GM12878 (cell line): ENCODE measurements at regions not wholly inside any gene's neighbourhood (a gene's known extent, or its start where the extent isn't known, plus 50 kb on each side); places are given as distances from the start of the nearest gene placed in this dataset.

ENCODE experiments used
- BMI1 ChIP-seq: fragments of 450-650 bp; IDR thresholded peaks from 2 replicates; pipeline ENCODE4 v1.6.1; 2016; ENCODE audit warnings: mild to moderate bottlenecking, moderate library complexity, borderline replicate concordance
- E2F8 ChIP-seq: fragments of 450-650 bp; IDR thresholded peaks from 2 replicates; pipeline ENCODE4 v1.6.1; 2018; ENCODE audit warnings: mild to moderate bottlenecking, low read depth, moderate library complexity; ENCODE audit not compliant: partially characterized antibody
- EED ChIP-seq: sonication (generic); IDR thresholded peaks from 2 replicates; pipeline ENCODE4 v1.6.1; 2016; ENCODE audit warnings: antibody characterized with exemption, low read depth
- GABPA ChIP-seq: IDR thresholded peaks from 2 replicates; pipeline ENCODE4 v1.6.1; 2014; ENCODE audit warnings: antibody characterized with exemption, low read depth, mild to moderate bottlenecking, inconsistent platforms
- GATAD2B ChIP-seq: fragments of 450-650 bp; conservative IDR thresholded peaks from 2 replicates; pipeline ENCODE4 v1.6.1; 2017; ENCODE audit warnings: low read depth, mild to moderate bottlenecking, moderate library complexity
- LARP7 ChIP-seq: fragments of 450-650 bp; IDR thresholded peaks from 2 replicates; pipeline ENCODE4 v1.6.1; 2017; ENCODE audit warnings: mild to moderate bottlenecking
- MXI1 ChIP-seq: fragments of 150-350 bp; IDR thresholded peaks from 2 replicates; pipeline ENCODE4 v1.6.1; 2011; ENCODE audit warnings: low read depth, mild to moderate bottlenecking, inconsistent platforms, low read length, improper control_type of control experiment
- PAX5 ChIP-seq: IDR thresholded peaks from 2 replicates; pipeline ENCODE4 v1.6.1; 2011; ENCODE audit warnings: low read depth, low read length, borderline replicate concordance
- SUZ12 ChIP-seq: fragments of 200-600 bp; sonication (generic); IDR thresholded peaks from one replicate; pipeline ENCODE4 v1.6.1; 2018; ENCODE audit warnings: antibody characterized with exemption, mild to moderate bottlenecking; ENCODE audit not compliant: unreplicated experiment
- ZBTB40 ChIP-seq: fragments of 450-650 bp; IDR thresholded peaks from 2 replicates; pipeline ENCODE4 v1.6.1; 2016; ENCODE audit warnings: mild to moderate bottlenecking, moderate library complexity, borderline replicate concordance
- ZNF384 ChIP-seq: IDR thresholded peaks from 2 replicates; pipeline ENCODE4 v1.6.1; 2012; ENCODE audit warnings: low read depth, mild to moderate bottlenecking, low read length, improper control_type of control experiment, borderline replicate concordance
- TF ChIP-seq, protein P1 (sequence below): fragments of 450-650 bp; IDR thresholded peaks from 2 replicates; pipeline ENCODE4 v1.6.1; 2017; ENCODE audit warnings: mild to moderate bottlenecking, low read depth, inconsistent platforms; ENCODE audit not compliant: poor library complexity, severe bottlenecking
- TF ChIP-seq, protein P2 (sequence below): fragments of 450-650 bp; formaldehyde crosslinking; IDR thresholded peaks from 2 replicates; pipeline ENCODE4 v1.4.0; 2020; ENCODE audit warnings: mild to moderate bottlenecking, moderate library complexity

DNA sequence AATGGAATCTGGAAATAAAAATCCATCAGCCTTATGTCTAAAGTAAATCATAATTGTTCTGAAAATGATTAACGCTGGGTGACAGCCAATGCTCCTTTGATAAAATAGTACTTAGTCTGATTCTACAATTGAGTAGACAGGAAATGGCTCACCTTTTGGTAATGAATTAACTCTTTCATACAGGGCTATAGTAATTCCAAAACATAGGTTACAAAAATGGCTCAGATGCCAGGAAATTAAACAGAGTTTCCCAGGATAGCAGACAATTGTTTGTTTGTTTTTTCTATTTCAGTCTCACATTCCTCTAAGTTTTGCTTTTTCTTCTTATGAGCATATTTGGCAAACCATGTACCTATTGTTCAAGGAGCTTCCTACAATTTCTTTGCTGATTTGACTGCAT lies 257.2 kb upstream of the EPHA7 start (continued):
- TF ChIP-seq GABPA (no peak), LARP7 (no peak), PAX5 (no peak), SUZ12 (no peak), ZBTB40 (no peak), MXI1 (no peak), BMI1 (no peak), E2F8 (no peak), EED (no peak), ZNF384 (no peak), GATAD2B (no peak)
- TF ChIP-seq, protein P1, sequence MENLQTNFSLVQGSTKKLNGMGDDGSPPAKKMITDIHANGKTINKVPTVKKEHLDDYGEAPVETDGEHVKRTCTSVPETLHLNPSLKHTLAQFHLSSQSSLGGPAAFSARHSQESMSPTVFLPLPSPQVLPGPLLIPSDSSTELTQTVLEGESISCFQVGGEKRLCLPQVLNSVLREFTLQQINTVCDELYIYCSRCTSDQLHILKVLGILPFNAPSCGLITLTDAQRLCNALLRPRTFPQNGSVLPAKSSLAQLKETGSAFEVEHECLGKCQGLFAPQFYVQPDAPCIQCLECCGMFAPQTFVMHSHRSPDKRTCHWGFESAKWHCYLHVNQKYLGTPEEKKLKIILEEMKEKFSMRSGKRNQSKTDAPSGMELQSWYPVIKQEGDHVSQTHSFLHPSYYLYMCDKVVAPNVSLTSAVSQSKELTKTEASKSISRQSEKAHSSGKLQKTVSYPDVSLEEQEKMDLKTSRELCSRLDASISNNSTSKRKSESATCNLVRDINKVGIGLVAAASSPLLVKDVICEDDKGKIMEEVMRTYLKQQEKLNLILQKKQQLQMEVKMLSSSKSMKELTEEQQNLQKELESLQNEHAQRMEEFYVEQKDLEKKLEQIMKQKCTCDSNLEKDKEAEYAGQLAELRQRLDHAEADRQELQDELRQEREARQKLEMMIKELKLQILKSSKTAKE, result no peak
- TF ChIP-seq, protein P2, sequence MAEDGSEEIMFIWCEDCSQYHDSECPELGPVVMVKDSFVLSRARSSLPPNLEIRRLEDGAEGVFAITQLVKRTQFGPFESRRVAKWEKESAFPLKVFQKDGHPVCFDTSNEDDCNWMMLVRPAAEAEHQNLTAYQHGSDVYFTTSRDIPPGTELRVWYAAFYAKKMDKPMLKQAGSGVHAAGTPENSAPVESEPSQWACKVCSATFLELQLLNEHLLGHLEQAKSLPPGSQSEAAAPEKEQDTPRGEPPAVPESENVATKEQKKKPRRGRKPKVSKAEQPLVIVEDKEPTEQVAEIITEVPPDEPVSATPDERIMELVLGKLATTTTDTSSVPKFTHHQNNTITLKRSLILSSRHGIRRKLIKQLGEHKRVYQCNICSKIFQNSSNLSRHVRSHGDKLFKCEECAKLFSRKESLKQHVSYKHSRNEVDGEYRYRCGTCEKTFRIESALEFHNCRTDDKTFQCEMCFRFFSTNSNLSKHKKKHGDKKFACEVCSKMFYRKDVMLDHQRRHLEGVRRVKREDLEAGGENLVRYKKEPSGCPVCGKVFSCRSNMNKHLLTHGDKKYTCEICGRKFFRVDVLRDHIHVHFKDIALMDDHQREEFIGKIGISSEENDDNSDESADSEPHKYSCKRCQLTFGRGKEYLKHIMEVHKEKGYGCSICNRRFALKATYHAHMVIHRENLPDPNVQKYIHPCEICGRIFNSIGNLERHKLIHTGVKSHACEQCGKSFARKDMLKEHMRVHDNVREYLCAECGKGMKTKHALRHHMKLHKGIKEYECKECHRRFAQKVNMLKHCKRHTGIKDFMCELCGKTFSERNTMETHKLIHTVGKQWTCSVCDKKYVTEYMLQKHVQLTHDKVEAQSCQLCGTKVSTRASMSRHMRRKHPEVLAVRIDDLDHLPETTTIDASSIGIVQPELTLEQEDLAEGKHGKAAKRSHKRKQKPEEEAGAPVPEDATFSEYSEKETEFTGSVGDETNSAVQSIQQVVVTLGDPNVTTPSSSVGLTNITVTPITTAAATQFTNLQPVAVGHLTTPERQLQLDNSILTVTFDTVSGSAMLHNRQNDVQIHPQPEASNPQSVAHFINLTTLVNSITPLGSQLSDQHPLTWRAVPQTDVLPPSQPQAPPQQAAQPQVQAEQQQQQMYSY, result no peak
